RKO (cell line): ENCODE measurements at regions not wholly inside any gene's neighbourhood (a gene's known extent, or its start where the extent isn't known, plus 50 kb on each side); places are given as distances from the start of the nearest gene placed in this dataset.
"Not testable (repeated sequence)": the region's sequence is repeated elsewhere in the genome, so short reads cannot be mapped to it uniquely, and the experiment has no call there.

ENCODE experiments used
- DNase-seq: peaks from one replicate; pipeline ENCODE4 v3.0.0-alpha.2; 2016; ENCODE audit warnings: low spot score

DNA sequence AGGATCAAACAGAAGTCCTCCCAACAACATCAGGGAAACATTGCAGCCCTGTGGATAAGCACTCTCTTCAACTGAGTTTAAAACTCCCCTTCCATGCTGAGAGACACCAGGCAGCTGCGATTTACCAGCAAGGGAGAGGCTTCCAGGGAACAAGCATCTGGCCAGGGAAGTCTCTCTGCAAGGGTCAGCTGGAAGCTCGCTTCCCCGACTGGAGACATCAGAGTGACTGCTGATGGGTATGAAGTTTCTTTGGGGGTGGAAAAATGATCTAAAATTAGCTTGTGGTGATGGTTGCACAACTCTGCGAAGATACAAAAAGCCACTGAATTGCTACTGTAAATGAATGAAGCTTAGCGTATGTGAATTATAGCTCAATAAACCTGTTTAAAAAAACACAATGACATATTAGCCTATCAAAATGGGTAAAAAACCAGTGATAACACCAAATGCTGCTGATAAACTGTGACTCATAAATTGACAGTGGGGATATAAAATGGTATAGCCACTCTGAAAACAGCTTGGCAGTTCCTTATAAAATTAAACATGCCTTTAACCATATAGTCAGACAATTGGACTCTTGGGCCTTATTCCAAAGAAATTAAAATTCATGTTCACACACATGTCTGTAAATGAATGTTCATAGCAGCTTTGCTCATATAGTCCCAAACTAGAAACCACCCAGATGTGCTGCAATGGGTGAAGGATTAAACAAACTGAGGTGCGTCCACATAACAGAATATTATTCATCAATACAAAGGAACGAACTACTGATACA, 1082.0 kb downstream of the SOCS6 start:
- DNase-seq, result no peak

DNA sequence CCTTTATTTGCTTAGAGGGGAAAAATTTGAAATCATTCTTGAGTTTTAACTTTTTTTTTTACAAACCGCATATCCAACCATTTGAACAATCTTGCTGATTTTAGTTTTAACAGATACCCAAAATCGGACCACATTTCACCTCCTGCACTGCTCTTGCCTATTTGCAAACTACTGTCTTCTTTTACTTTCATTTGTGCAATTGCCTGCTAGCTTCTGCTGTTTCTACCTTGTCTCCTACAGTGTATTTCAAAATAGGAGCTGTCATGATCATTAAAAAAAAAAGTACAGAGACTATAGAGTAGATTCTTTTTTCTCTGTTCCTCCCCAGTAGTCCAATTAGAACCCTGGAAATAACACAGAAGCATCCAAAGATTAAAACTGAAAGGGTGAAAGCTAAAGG, 1081.2 kb downstream of the SOCS6 start:
- no peak for DNase-seq

DNA sequence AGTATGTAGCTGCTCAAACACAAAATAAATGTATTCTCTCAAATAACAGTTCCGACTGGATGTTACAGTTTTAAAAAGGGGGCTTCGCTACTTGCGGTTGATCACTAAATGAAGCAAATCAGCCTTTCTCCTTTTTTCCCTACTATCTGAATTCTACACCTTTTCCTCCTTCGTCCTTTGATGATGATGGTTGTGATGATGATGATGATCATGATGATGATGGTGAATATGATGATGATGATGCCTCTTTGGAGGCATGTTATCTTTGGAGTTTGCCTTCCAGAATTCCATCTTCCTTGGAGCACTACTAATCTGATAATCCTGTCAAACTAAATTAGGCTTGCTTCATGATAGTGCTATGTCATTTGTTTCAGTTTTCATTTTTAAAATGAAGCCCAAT, 1073.3 kb downstream of the SOCS6 start:
- DNase-seq, result no peak

DNA sequence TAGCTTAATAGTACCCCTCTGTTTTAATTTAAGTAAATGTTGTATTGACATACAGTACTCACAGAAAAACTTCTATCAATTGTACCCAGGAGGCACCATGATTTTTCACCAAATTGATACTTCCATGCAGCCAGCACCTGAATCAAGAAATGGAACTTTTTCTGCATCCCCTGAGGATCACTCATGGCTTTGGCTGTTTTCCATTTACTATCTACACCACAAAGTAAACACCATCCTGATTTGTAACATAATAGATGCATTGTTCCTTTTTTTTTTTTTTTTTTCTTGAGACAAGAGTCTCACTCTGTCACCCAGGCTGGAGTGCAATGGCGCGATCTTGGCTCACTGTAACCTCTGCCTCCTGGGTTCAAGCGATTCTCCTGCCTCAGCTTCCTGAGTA, 1066.8 kb downstream of the SOCS6 start:
- not testable (repeated sequence) for DNase-seq

DNA sequence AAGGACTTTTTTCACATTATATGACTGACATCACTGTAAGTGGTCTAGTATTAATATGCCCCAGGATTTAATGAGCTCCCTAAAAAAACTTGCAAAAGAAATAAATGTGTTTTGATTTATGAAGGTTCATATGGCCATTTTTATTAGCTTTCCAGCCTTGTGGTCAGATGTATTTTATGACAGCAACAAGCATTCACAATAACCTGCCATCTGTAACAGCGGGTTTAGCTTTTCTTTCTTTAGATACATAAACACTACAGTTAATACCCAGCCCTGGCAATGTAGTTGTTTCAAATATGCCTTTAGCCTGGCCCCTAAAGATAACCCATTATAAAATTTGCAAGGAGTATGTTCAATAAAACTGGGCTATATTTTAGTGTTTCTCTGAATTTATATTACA, 1063.8 kb downstream of the SOCS6 start:
- no peak for DNase-seq

DNA sequence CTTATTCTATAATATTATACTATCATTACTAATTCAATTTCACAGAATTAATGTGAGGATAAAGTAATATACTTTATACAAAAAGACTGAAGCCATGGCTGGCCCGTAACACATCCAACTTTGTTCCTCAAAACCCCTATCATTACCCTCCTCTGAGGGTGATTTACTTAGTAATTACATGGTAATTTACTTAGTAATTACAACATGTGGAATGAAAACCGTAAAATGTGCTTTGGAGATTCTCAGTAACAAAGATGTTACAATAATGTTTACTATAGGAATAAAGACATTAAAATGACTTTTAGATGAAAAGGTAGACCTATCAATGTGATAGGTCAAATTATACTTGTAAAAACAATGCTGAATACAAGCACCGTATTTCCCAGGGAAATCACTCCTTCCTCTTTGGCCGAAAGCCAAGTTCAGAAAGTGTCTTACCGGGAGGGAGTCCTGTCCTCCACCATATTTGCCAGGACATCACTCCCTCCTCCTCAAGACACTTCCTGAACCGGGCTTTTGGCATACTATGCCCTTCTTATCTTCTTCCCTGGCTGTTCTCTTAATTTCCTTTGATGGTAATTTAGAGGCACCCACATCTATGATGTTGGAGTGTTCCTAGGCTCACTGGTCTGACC, 1047.8 kb downstream of the SOCS6 start:
- no peak for DNase-seq

DNA sequence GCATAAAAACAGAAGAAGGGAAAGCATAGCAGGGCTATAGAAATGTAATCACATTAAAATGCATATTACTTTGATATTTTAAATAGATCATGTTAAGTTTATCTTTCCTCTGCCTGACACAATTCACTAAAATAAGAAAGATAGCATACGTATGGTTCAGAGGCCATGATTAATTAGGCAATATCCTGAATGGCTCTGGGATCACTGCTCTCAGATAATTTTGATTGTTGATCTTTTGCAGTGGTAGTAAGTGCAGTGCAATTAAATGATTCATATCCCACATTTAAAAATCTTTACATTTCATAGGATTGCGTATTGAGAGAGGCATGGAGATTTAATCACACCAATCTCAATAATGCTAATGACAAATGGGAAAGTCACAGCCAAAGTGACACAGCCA, 1040.7 kb downstream of the SOCS6 start:
- no peak for DNase-seq

DNA sequence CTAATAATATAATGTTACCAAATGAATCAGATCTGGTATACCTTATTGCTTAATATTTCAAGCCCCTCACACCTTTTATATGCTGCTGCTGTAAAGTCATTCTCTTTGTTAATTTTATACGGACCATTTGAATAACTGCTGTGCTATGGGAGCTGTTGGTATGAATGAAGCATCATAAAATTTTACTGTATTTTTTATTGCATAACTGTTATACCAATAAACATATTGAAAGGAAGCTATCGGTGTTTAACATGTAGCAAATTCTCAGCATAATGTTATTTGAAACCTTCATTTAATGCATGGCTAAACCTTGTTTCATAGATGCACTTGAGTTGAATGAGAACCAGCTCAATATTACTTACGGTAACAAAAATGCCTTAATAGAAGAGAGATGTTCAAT, 1040.3 kb downstream of the SOCS6 start:
- DNase-seq, result no peak

DNA sequence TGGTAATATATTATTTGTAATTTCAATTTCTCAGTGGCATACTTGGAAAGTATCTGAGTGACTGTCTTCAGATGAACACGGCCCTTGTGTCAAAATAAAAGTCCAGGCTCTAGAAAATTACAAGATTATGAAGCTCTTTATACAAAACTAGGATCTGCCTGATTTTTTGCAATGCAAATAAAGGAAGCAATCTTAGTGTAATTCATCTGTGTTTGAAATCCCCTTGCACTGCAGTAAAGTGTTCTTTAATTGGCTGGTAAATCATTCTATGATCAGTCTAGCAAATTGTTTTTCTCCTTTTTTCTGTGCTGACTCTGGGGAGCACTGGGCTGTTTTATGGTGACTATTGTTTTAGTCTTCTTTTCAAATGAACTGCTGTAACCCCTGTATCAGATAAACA, 1039.0 kb downstream of the SOCS6 start:
- DNase-seq, result no peak

DNA sequence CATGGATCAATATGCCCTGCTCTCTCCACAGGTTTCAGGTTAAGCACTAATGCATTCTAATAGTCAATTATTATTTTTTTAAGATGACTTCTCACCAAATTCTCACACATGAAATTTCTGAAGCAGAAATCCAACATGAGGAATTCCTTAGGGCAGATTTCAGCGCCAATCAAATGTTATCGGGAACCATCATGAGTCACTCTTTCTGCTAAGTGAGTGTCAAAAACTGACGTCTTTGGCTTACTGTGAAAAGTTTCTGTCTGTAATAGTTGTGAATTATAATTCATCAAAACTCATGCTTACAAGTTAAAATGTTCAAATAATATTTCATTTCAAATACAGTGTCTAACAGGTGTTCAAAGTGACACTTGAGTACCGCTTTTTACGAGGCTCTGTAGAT, 1038.6 kb downstream of the SOCS6 start:
- no peak for DNase-seq

DNA sequence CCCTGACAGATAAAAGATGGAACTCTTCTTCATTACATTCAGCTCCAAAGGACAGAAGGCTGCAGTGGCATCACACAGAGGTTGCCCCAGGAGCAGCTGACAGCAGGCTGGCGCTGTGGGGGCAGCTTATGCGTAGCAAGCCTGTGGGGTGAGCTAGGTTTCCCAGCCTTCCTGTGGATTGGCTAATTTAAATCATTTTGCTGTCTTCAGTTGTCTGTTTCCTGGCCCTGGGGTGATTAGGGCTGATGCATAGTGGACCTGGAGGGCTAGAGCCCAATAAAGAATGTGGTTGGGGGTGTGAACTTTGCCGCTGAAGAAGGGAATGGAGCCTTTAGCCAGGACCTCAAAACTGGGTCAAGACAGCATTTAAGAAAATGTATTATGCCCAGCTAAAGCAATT, 1038.0 kb downstream of the SOCS6 start:
- DNase-seq, result no peak

DNA sequence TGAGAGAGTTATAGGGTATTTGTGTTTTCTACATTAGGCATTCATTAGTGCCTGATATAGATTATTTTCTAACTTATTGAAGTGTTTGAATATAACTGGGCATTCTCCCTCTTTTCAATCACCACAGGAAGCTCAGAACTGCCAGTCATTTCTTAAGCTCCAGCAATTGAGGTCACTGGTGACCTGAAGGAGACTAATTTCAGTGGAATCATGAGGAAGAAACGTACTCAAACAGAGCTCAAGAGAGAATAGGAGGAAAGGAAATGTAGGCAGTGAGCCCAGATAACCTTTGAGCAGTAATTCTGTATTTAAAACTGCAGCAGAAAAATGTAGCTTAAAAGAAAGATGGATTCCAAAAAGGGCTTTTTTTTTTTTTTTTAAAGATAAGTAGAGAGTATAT, 1035.5 kb downstream of the SOCS6 start:
- DNase-seq, result no peak

DNA sequence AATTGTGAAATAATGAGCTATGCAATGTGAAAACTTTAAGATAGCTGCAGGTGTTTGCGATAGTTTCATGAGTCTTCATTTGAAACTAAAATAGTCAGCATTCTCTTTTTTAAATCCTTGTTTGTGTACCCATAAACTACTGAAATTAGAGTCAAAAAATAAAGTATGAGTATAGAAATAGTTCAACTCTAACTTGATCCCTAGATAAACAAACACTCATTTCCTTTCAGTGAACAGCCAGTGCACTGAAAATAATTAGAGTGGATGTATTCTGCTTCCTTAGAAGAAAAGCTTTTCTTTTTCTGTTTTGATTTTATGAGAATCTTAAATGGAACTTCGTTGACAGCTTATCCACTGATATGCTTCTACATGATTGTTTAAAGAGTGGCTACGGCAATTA, 1033.4 kb downstream of the SOCS6 start:
- DNase-seq, result no peak

DNA sequence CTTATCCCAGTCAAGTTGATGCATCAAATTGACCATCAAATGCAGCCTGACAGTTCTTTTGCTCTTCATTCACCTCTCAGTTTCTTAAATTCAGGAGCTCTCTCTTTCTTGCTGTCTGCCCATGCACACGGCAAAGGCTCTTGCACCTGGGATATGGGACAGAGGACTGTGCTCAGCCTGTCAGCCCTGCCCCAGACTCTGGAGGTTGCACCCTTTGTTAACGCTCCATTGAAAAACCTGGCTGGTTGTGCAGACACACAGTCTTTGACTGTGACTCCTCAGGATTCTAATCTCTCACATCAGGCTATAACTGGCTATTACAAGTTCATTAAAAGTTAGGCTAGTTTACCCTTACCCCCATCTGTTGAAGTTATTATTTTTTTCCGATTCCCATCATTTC, 1032.5 kb downstream of the SOCS6 start:
- DNase-seq, result no peak

DNA sequence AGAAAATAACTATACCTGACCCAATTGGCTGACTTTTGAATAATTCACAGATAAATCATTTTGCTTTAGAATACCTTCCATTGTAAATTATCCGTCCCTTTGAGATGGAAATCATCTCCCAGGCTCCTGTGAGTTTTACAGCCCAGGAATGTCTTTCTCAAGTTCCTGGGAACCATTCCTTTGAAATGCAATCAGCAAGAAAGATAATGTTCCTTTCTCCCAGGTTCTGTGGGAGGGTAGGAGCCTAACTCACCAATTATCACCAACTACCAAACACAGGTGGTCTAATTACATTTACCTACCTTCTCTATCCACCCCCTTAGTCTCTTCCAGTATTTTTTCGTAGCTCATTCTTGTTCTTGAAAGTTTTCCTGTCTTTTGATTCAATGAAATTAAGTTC, 1016.0 kb downstream of the SOCS6 start:
- DNase-seq, result no peak

DNA sequence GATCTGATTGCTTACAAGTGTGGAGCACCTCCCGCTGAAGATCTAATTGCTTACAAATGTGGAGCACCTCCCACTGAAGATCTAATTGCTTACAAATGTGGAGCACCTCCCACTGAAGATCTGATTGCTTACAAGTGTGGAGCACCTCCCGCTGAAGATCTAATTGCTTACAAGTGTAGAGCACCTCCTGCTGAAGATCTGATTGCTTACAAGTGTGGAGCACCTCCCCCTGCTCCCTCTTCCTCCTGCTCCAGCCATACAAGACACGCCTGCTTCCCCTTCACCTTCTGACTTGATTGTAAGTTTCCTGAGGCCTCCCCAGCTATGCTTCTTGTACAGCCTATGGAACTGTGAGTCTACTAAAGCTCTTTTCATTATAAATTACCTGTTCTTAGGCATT, 1014.9 kb downstream of the SOCS6 start:
- not testable (repeated sequence) for DNase-seq

DNA sequence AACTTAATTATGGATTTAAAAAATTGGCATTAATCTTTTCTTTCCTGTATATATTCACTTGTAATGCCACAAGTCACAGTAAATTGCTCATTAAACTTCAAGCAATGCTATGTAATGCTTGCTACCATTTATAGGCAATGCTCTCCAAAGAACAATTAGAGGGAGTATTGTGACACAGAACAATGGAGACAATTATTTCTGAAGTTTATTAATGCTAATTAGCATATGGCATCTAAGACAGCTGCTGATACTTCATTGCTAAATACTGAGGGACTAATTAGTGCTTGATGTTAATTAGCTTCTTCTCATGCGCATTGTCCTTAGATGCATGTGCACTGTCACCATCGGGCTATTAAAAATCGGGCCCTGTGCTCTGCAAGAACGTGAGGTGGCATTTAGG, 1012.8 kb downstream of the SOCS6 start:
- no peak for DNase-seq

DNA sequence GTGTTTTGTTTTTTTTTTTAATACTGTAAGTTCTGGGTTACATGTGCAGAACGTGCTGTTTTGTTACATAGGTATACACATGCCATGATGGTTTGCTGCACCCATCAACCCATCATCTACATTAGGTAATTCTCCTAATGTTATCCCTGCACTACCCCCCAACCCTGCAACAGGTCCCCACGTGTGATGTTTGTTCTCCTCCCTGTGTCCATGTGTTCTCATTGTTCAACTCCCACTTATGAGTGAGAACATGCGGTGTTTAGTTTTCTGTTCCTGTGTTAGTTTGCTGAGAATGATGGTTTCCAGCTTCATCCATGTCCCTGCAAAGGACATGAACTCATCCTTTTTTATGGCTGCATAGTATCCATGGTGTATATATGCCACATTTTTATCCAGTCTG, 1005.4 kb downstream of the SOCS6 start:
- DNase-seq, result not testable (repeated sequence)

DNA sequence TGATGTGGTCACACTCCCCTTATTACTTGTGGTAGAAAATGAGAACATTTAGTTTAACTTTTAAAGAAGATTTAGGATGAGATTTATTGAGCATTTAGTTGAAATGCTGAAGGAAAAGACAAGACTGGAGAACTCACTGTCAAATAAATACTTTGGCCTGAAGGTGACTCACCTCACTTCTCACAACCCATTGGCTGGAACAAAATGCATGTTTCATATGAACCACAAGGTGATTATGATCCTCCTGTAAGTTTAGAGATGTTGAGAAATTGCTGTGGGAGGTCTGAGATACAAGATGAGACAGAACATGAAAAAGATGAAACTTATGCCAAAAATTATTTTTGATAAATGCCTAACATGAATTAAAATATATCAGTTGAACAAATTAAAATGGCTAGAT, 1004.5 kb downstream of the SOCS6 start:
- DNase-seq, result no peak

DNA sequence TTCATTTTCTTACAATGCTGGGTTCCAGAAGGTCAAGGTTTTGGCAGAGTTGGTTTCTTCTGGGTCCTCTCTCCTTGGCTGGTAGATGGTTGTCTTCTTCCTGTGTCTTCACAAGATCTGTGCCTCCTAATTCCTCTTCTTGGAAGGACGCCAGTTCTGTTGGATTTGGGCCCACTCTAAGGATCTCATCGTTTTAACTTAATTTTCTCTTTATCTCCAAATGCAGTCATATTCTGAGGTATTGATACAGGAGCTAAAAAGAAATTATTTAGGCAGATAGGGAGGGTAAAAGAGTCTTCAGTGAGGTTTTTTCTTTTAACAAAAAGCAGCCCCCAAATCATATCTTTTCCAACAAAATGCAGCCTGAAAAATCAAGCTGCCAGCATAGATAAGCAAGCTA, 998.4 kb downstream of the SOCS6 start:
- no peak for DNase-seq

DNA sequence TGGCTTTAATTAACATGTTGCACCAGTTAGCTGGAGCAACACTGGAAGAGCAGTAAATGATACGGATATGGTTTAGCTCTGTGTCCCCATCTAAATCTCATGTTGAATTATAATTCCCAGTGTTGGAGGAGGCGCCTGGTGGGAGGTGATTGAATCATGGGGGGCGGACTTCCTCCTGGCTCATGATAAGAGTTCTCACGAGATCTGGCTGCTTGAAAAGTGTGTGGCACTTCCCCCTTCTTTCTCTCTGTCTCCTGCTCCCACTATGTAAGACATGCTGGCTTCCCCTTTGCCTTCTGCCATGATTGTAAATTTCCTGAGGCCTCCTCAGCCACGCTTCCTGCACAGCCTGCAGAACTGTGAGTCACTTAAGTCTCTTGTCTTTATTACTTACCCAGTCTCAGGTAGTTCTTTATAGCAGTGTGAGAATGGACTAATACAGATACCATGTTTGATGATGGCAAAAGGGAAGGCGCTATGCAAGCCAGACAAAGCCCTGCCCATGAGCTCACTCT, 963.6 kb downstream of the SOCS6 start:
- no peak for DNase-seq

DNA sequence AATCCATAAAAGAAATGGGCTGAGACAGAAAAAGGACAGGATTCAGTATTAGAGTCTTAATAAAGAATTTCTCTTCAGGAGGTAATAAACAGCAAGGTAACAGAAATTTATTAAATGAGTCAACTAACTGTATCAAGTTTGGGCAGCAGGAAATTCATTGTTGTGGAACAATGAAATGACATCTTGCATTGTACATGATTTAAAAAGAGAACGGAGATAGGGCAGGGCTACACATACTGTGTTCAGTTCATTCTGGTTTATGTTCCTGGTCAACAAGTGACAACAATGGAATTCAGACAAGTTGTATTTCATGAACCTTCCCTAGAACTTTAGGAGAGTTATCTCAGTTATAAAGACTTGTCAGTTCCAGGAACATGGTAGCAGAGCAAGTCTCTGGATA, 961.3 kb downstream of the SOCS6 start:
- no peak for DNase-seq

DNA sequence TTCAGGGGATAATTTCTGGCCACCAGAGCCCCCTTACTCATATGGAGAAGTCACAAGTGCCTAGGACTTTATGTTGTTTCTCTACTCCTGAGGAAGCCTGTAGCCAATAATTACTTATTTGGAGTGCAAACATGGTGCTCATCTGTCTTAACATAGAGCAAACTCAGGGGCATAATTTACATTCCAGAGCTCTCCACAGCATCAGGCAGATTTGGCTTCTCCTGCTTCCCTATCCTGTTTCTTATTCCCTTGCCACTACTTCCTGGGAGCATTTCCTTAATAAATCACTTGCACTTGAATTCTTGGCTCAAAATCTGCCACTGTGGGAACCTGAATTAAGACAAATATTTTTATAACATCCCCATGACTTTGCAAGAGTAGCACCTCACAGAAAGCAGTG, 960.9 kb downstream of the SOCS6 start:
- no peak for DNase-seq

DNA sequence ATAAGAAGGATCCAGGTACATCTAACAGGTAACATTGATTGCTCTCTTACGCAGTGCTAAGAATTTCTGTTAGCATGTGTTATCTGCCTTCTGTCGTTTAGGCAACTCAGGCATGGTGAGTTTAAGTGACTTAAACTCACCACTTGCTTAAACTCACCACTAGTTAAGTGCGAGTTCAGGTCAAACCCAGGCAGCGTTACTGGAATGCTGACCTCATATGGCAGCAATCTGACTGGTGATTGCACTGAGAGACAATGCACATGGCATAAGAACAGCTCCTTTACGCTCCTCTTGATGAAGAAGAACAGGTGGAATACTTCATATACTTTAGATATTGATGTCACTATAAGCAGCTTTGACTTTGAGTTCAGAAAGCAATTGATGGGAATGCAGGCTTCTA, 954.1 kb downstream of the SOCS6 start:
- DNase-seq, result no peak
